Calu3 (cell line): ENCODE measurements at regions not wholly inside any gene's neighbourhood (a gene's known extent, or its start where the extent isn't known, plus 50 kb on each side); places are given as distances from the start of the nearest gene placed in this dataset.

Source experiments
- BruUV-seq: library from RNA; stranded (reverse); fragments of 400-500 nt; replicated peaks from 2 replicates; lab custom pipeline; 2021; lab: Mats Ljungman, UMichigan
- CTCF ChIA-PET: fragments of 300-600 bp; sonication (Branson Sonifier 250); formaldehyde crosslinking; loops from one replicate; lab custom pipeline; 2022; ENCODE audit warnings: antibody characterized with exemption; lab: Charles Lee
- DNase-seq: peaks from one replicate; pipeline ENCODE4 v3.0.0; 2022
- H3K27ac Mint-ChIP-seq: one replicate; pipeline ENCODE4 v1.8.0; 2022; ENCODE audit warnings: mixed read lengths; ENCODE audit not compliant: unreplicated experiment
- H3K27me3 Mint-ChIP-seq: one replicate; pipeline ENCODE4 v1.8.0; 2022; ENCODE audit warnings: mixed read lengths; ENCODE audit not compliant: unreplicated experiment
- H3K36me3 Mint-ChIP-seq: one replicate; pipeline ENCODE4 v1.8.0; 2022; ENCODE audit warnings: mild to moderate bottlenecking, moderate library complexity, mixed read lengths; ENCODE audit not compliant: insufficient read depth, unreplicated experiment
- H3K4me1 Mint-ChIP-seq: one replicate; pipeline ENCODE4 v1.8.0; 2022; ENCODE audit warnings: mild to moderate bottlenecking, low read depth, mixed read lengths; ENCODE audit not compliant: unreplicated experiment
- H3K4me3 Mint-ChIP-seq: one replicate; pipeline ENCODE4 v1.8.0; 2022; ENCODE audit warnings: mild to moderate bottlenecking, low read depth, moderate library complexity, mixed read lengths; ENCODE audit not compliant: unreplicated experiment
- H3K9me3 Mint-ChIP-seq: one replicate; pipeline ENCODE4 v1.8.0; 2022; ENCODE audit warnings: low read depth, mixed read lengths; ENCODE audit not compliant: unreplicated experiment
- CTCF ChIP-seq: fragments of 200-600 bp; IDR thresholded peaks from one replicate; pipeline ENCODE4 v1.8.0; 2022; ENCODE audit warnings: antibody characterized with exemption; ENCODE audit not compliant: unreplicated experiment
- intact Hi-C: fragments of 100-400 bp; cut with micrococcal nuclease; formaldehyde crosslinking; loops from one replicate; pipeline ENCODE4 v1.10.0; 2022; ENCODE audit not compliant: unreplicated experiment

- Mint-ChIP-seq H3K27me3 (no peaks in the 10 kb centered on the region), H3K9me3 (peaks cover 5% of the 10 kb centered on the region), H3K27ac (no peak overlapping the region), H3K4me3 (no peak overlapping the region), H3K4me1 (no peaks in the 10 kb centered on the region), H3K36me3 (no peaks in the 10 kb centered on the region)
- BruUV-seq: no TSS peak
- intact Hi-C loops: no loop called here
- CTCF ChIA-PET: interaction anchor here (0.5 to 1.1 kb wide), 2 partner anchors 28 to 304 kb away, joined by 3 to 6 read pairs; no protein-coding TSS in a partner anchor
- TF ChIP-seq CTCF: no peak
- DNase-seq: no peak
These were observed 262.1 kb downstream of the HACE1 start for GRCh38 chr6:104597541-104598050.

DNA sequence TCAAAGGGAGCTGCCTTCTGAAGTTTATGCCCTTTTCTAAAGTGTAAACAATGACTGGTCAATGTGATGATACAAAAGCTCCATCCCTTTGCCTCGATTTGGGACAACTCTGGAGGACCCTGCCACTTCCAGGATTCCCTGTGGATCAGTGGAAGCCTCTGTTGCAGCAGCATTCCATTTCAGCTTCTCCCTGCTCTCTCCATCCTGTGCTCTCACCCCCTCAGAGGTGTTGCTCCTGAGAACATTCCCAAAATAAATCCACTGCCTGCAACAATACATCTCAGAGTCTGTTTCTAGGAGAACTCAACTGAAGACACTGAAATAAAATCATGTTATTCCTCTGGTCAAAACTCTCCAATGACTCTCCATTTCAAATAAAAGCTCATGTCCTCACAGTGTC is 263.6 kb downstream of the HACE1 start:
- Mint-ChIP-seq H3K36me3 (no peaks in the 10 kb centered on the region), H3K4me3 (no peak overlapping the region), H3K27ac (no peak overlapping the region)

DNA sequence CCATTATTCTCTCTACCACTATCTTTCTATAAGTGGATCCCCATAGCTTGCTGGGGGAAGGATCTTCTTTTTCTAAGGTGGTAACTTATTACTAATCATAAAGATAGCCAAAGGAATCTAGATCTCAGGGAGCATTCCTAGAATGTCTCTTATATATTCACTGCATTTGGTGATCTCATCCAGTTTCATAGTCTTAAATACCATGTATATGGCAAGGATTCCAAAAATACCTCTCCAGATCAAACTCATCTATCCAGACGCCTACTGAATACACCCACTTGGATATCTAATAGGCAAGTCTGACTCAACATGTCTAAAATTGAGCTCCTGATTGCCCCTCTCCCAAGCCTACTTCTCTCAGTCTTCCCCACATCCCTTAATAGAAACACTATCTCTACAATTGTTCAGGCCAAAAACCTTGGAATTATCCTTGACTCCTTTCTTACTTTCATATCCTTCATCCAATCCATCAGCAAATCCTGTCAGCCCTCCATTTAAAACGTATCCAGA is 264.4 kb downstream of the HACE1 start:
- intact Hi-C loops: no loop called here
- BruUV-seq: no TSS peak
- Mint-ChIP-seq H3K27ac (no peak overlapping the region), H3K9me3 (peaks cover 5% of the 10 kb centered on the region), H3K4me1 (no peaks in the 10 kb centered on the region), H3K27me3 (no peaks in the 10 kb centered on the region), H3K36me3 (no peaks in the 10 kb centered on the region), H3K4me3 (no peak overlapping the region)
- CTCF ChIA-PET: no interaction called here
- DNase-seq: no peak
- no peak for TF ChIP-seq CTCF

More for the DNA sequence above, 263.6 kb downstream of the HACE1 start:
- no peak for TF ChIP-seq CTCF
- Mint-ChIP-seq H3K27me3 (no peaks in the 10 kb centered on the region), H3K9me3 (peaks cover 5% of the 10 kb centered on the region), H3K4me1 (no peaks in the 10 kb centered on the region)
- no TSS peak for BruUV-seq
- intact Hi-C loops: no loop called here
- CTCF ChIA-PET: no interaction called here
- no peak for DNase-seq

DNA sequence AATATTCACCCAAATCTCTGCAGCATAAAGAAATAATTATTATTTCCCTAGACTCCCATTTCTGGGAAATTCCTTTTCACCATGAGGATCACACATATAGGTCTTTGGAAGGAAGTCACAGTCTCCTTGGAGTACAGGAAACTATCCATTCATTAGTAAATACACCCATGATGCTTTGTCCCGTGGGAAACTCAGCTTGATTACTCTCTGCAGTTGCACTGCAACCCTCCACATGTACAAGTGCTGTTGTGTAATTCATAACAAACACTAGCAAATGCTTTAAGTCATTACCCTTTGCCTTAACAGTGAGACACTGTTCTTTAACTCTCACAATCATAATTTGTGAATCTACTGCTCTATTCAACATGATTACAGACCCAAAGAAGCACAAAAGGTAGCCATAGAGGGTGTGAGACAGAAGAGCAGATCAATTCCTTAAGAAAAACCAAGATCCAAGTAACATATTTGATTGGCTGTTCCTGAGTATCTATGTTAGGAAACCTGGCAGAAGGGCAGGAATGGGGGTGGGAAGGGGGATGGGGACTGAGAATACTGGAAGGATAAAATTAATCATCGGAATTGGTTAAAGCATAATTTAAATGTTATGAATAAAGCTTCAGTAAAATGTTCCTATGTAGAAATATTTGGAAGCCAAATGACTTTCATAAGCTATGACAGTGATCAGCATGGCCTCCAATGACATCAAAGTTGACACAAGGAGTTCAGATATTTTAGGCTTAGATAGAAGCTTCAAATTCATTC is 268.0 kb downstream of the HACE1 start:
- H3K27ac Mint-ChIP-seq: no peak overlapping the region
- no peak for DNase-seq
- CTCF ChIA-PET: no interaction called here

More for the DNA sequence above, 268.0 kb downstream of the HACE1 start:
- Mint-ChIP-seq H3K4me1 (no peaks in the 10 kb centered on the region), H3K27me3 (no peaks in the 10 kb centered on the region), H3K4me3 (no peak overlapping the region), H3K36me3 (no peaks in the 10 kb centered on the region), H3K9me3 (peaks cover 5% of the 10 kb centered on the region)
- no peak for TF ChIP-seq CTCF
- intact Hi-C loops: no loop called here
- BruUV-seq: no TSS peak
